ENCODE measurements at regions not wholly inside any gene's neighbourhood (a gene's known extent, or its start where the extent isn't known, plus 50 kb on each side); places are given as distances from the start of the nearest gene placed in this dataset.
"Not testable (repeated sequence)": the region's sequence is repeated elsewhere in the genome, so short reads cannot be mapped to it uniquely, and the experiment has no call there.

GRCh38 chr2:107719836-107720235 lies 106.9 kb upstream of the RGPD4 start:
- H3K9me3 ChIP-seq (replicated peaks in 1 of 11): no peaks in the 10 kb centered on the region
- H4K20me1 ChIP-seq: no peaks in the 10 kb centered on the region
- no peak overlapping the region for H3K4me2 ChIP-seq
- H3K4me1 ChIP-seq: no peaks in the 10 kb centered on the region
- H3K36me3 ChIP-seq: no peaks in the 10 kb centered on the region
- H3K4me3 ChIP-seq: no peak overlapping the region
- TF ChIP-seq Cebpa-rat (IDR thresholded peaks at IDR 0.05): no peak
- no peak overlapping the region for H3K27ac ChIP-seq
- no peak overlapping the region for H3K9ac ChIP-seq
- H3K27me3 ChIP-seq: no peaks in the 10 kb centered on the region

DNA sequence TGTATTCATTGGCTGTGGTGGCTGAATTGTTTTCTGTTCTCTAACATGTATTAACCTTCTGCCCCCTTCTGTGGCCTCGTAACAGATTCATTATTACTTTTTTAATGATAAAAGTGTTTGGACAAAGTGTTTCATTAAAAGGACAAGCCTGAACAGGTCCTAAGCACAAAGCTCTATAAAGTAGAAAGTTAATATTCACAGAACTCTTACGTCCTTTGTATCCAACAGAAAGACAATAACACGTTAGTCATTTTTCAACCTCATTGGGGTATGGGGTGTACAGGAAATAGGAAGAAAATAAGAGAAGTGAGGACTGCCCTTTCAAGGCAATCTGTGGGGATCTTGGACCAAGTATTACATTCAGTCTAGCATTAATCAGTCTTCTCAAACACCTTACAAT lies 105.5 kb upstream of the RGPD4 start:
- no peak overlapping the region for H3K9ac ChIP-seq
- H4K20me1 ChIP-seq: no peaks in the 10 kb centered on the region
- no peak overlapping the region for H3K27ac ChIP-seq
- H3K27me3 ChIP-seq: no peaks in the 10 kb centered on the region
- H3K4me1 ChIP-seq: no peaks in the 10 kb centered on the region
- no peaks in the 10 kb centered on the region for H3K36me3 ChIP-seq
- no peaks in the 10 kb centered on the region for H3K9me3 ChIP-seq (replicated peaks in 1 of 11)
- TF ChIP-seq Cebpa-rat (IDR thresholded peaks at IDR 0.05): no peak
- H3K4me2 ChIP-seq: no peak overlapping the region
- no peak overlapping the region for H3K4me3 ChIP-seq

GRCh38 chr2:107721586-107721985 lies 105.1 kb upstream of the RGPD4 start:
- Histone ChIP-seq H3K9me3 (replicated peaks in 1 of 11) (no peaks in the 10 kb centered on the region), H4K20me1 (no peaks in the 10 kb centered on the region), H3K36me3 (no peaks in the 10 kb centered on the region), H3K4me2 (no peak overlapping the region), H3K27me3 (no peaks in the 10 kb centered on the region), H3K9ac (no peak overlapping the region), H3K4me3 (no peak overlapping the region), H3K27ac (no peak overlapping the region), H3K4me1 (no peaks in the 10 kb centered on the region)
- no peak for TF ChIP-seq Cebpa-rat (IDR thresholded peaks at IDR 0.05)

- not testable (repeated sequence) for H3K9ac ChIP-seq; H3K36me3 ChIP-seq; H3K27ac ChIP-seq; H3K4me2 ChIP-seq; H3K9me3 ChIP-seq (replicated peaks in 1 of 11); H4K20me1 ChIP-seq; H3K27me3 ChIP-seq; H3K4me3 ChIP-seq; H3K4me1 ChIP-seq
These were observed 100.9 kb upstream of the RGPD4 start for GRCh38 chr2:107725824-107726223.

GRCh38 chr2:107727318-107727717 lies 99.4 kb upstream of the RGPD4 start:
- no peak for TF ChIP-seq Cebpa-rat (IDR thresholded peaks at IDR 0.05)
- Histone ChIP-seq H3K4me2 (no peak overlapping the region), H3K9ac (no peak overlapping the region), H3K36me3 (no peaks in the 10 kb centered on the region), H3K4me3 (no peak overlapping the region), H3K27me3 (no peaks in the 10 kb centered on the region), H3K4me1 (peaks cover 0 to 9% (median 0%) of the 10 kb centered on the region in 10 experiments; a peak in 4 of 20 replicates), H3K9me3 (replicated peaks in 1 of 11) (no peaks in the 10 kb centered on the region), H4K20me1 (no peaks in the 10 kb centered on the region), H3K27ac (no peak overlapping the region)

- Histone ChIP-seq H3K36me3 (no peaks in the 10 kb centered on the region), H4K20me1 (no peaks in the 10 kb centered on the region)
These were observed 98.1 kb upstream of the RGPD4 start for GRCh38 chr2:107728586-107728985.

DNA sequence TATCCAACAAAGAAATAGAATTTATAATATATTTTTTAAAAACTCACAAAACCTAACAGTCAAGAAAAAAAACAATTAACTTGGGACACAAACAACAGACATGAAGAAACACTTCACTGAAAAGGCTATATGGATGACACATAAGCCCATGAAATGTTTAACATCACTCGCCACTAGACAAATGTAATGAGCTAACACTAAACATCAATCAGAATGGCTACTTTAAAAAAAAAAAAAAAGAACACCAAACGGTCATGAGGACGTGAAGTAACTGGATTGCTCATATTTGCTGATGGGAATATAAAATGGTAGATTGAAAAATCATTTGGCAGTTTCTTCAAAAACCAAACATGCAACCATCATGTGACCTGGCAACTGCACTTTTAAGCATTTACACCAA lies 97.3 kb upstream of the RGPD4 start:
- no peaks in the 10 kb centered on the region for H3K9me3 ChIP-seq (replicated peaks in 1 of 11)
- no peak for TF ChIP-seq Cebpa-rat (IDR thresholded peaks at IDR 0.05)
- no peak overlapping the region for H3K9ac ChIP-seq
- no peak overlapping the region for H3K27ac ChIP-seq
- H3K36me3 ChIP-seq: no peaks in the 10 kb centered on the region
- H3K4me2 ChIP-seq: no peak overlapping the region
- no peaks in the 10 kb centered on the region for H3K27me3 ChIP-seq
- H3K4me3 ChIP-seq: no peak overlapping the region
- no peaks in the 10 kb centered on the region for H4K20me1 ChIP-seq
- peaks cover 0 to 9% (median 0%) of the 10 kb centered on the region in 10 experiments; a peak in 4 of 20 replicates for H3K4me1 ChIP-seq

More at GRCh38 chr2:107728586-107728985, 98.1 kb upstream of the RGPD4 start:
- Histone ChIP-seq H3K9me3 (replicated peaks in 1 of 11) (no peaks in the 10 kb centered on the region), H3K4me3 (no peak overlapping the region), H3K4me1 (peaks cover 0 to 9% (median 0%) of the 10 kb centered on the region in 10 experiments; a peak in 4 of 20 replicates), H3K27ac (no peak overlapping the region), H3K4me2 (no peak overlapping the region), H3K9ac (no peak overlapping the region), H3K27me3 (no peaks in the 10 kb centered on the region)
- no peak for TF ChIP-seq Cebpa-rat (IDR thresholded peaks at IDR 0.05)

DNA sequence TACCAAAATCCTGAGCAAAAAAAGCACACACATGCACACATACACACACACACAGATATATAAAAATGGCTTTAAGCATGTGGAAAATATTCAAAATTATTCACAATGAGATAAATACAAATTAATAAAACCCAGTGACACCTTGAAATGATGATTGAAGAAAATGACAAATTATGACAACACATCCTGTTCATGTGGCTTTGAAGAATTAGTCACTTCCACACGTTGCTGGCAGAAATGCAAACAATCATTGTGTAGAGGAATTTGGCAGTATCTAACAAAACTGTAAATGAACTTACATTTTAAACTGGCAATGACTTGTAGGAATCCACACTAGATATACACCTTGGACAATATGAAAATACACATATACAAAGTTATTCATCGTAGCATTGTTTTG lies 95.8 kb upstream of the RGPD4 start:
- H3K9me3 ChIP-seq (replicated peaks in 1 of 11): no peaks in the 10 kb centered on the region
- TF ChIP-seq Cebpa-rat (IDR thresholded peaks at IDR 0.05): no peak
- no peaks in the 10 kb centered on the region for H3K36me3 ChIP-seq
- H3K27ac ChIP-seq: no peak overlapping the region
- peak overlapping the region in 2 of 11 experiments; percentile 1 to 29; a peak in 2 of 22 replicates for H3K4me2 ChIP-seq
- no peaks in the 10 kb centered on the region for H4K20me1 ChIP-seq
- H3K9ac ChIP-seq: no peak overlapping the region
- peaks cover 0 to 9% (median 0%) of the 10 kb centered on the region in 10 experiments; a peak in 4 of 20 replicates for H3K4me1 ChIP-seq
- H3K4me3 ChIP-seq: no peak overlapping the region
- no peaks in the 10 kb centered on the region for H3K27me3 ChIP-seq

DNA sequence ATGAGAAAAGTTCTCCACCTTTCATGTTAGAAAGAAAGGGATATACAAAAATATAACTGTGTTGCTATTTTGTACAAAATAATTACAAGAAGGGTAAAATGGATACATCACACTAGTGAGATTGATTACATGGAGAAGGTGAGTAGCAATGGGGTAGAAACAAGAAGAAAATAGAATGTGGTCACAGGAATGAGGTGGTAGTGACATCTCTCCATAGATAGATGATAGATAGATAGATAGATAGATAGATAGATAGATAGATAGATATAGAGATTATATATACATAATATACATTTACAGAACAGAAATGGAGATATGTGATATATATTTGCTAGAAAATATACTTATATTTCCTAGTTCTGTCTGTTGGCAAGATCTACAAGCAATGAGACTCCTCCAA lies 95.3 kb upstream of the RGPD4 start:
- no peak overlapping the region for H3K27ac ChIP-seq

DNA sequence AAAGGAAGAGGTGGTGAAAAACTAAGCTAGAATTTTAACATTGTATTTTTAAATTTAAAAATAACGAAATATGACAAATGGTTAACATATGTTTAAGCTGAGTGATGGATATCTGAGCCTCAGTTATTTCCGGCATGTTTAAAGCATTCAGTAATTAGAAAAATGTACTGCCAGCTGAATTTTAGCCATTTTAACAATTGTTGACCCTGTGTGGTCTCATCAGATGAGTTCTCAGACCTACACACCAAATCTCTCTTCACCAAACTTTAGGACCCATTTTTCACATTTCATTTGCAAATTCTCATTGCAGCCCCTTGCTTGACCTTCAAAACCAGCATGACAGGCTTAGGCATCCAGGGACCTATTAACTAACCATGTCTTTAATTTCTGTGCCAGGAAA lies 91.5 kb upstream of the RGPD4 start:
- no peak overlapping the region for H3K27ac ChIP-seq
- H3K4me1 ChIP-seq: peaks cover 0 to 9% (median 0%) of the 10 kb centered on the region in 10 experiments; a peak in 4 of 20 replicates
- TF ChIP-seq Cebpa-rat (IDR thresholded peaks at IDR 0.05): no peak
- no peak overlapping the region for H3K4me3 ChIP-seq
- no peak overlapping the region for H3K9ac ChIP-seq
- H3K4me2 ChIP-seq: no peak overlapping the region
- H3K27me3 ChIP-seq: no peaks in the 10 kb centered on the region
- no peaks in the 10 kb centered on the region for H3K9me3 ChIP-seq (replicated peaks in 1 of 11)
- no peaks in the 10 kb centered on the region for H3K36me3 ChIP-seq
- no peaks in the 10 kb centered on the region for H4K20me1 ChIP-seq

More for the DNA sequence above, 95.3 kb upstream of the RGPD4 start:
- no peaks in the 10 kb centered on the region for H3K36me3 ChIP-seq
- H3K27me3 ChIP-seq: no peaks in the 10 kb centered on the region
- H3K4me1 ChIP-seq: peaks cover 0 to 9% (median 0%) of the 10 kb centered on the region in 10 experiments; a peak in 4 of 20 replicates
- H3K9me3 ChIP-seq (replicated peaks in 1 of 11): no peaks in the 10 kb centered on the region
- no peak overlapping the region for H3K9ac ChIP-seq
- no peaks in the 10 kb centered on the region for H4K20me1 ChIP-seq
- TF ChIP-seq Cebpa-rat (IDR thresholded peaks at IDR 0.05): no peak
- no peak overlapping the region for H3K4me2 ChIP-seq
- H3K4me3 ChIP-seq: no peak overlapping the region

All from BLaER1 treated with 17β-estradiol and CSF1 and Interleukin-3, amounts not matched to agents 10 nM and 100 nM (cell line).